SK-N-SH treated with all-trans-retinoic acid at 6 μM for 48 hours (cell line): ENCODE measurements at regions not wholly inside any gene's neighbourhood (a gene's known extent, or its start where the extent isn't known, plus 50 kb on each side); places are given as distances from the start of the nearest gene placed in this dataset.

Experiments used
- ATAC-seq: fragments of 200-7000 bp; cut with Tn5 transposase; 3 replicates; pipeline ENCODE4 v1.9.1; 2020; ENCODE audit warnings: mild to moderate bottlenecking, moderate library complexity
- ARNTL ChIP-seq: fragments of 450-650 bp; formaldehyde crosslinking; IDR thresholded peaks from 2 replicates; pipeline ENCODE4 v1.5.0; 2020; ENCODE audit warnings: low read depth, mild to moderate bottlenecking, moderate library complexity, borderline replicate concordance
- BACH2 ChIP-seq: fragments of 250-450 bp; sonication (Bioruptor Pico); IDR thresholded peaks from 2 replicates; pipeline ENCODE4 v1.9.0; 2021; ENCODE audit warnings: mild to moderate bottlenecking, borderline replicate concordance
- ESRRG ChIP-seq: fragments of 250-450 bp; sonication (Bioruptor Pico); IDR thresholded peaks from 2 replicates; pipeline ENCODE4 v1.6.1; 2021; ENCODE audit warnings: mild to moderate bottlenecking
- GLIS3 ChIP-seq: fragments of 250-450 bp; sonication (Bioruptor Pico); IDR thresholded peaks from 2 replicates; pipeline ENCODE4 v1.5.0; 2020; ENCODE audit warnings: mild to moderate bottlenecking, moderate library complexity
- ISL1 ChIP-seq: fragments of 250-450 bp; sonication (Bioruptor Pico); IDR thresholded peaks from 2 replicates; pipeline ENCODE4 v2.1.2; 2022; ENCODE audit warnings: mild to moderate bottlenecking, moderate library complexity
- PPARA ChIP-seq: fragments of 250-450 bp; sonication (Bioruptor Pico); IDR thresholded peaks from 2 replicates; pipeline ENCODE4 v1.5.0; 2020; ENCODE audit warnings: mild to moderate bottlenecking, borderline replicate concordance
- RARB ChIP-seq: fragments of 250-450 bp; sonication (Bioruptor Pico); IDR thresholded peaks from 2 replicates; pipeline ENCODE4 v1.8.0; 2021; ENCODE audit warnings: mild to moderate bottlenecking, moderate library complexity
- SNAI2 ChIP-seq: fragments of 250-450 bp; sonication (Bioruptor Pico); IDR thresholded peaks from 2 replicates; pipeline ENCODE4 v1.5.0; 2020; ENCODE audit warnings: mild to moderate bottlenecking, moderate library complexity
- TCF4 ChIP-seq: fragments of 250-450 bp; sonication (Bioruptor Pico); IDR thresholded peaks from 2 replicates; pipeline ENCODE4 v1.8.0; 2021; ENCODE audit warnings: mild to moderate bottlenecking, moderate library complexity, borderline replicate concordance
- ZC3H10 ChIP-seq: fragments of 250-450 bp; sonication (Bioruptor Pico); IDR thresholded peaks from 2 replicates; pipeline ENCODE4 v1.5.1; 2021; ENCODE audit warnings: mild to moderate bottlenecking, moderate library complexity
- ZFP3 ChIP-seq: fragments of 250-450 bp; sonication (Bioruptor Pico); IDR thresholded peaks from 2 replicates; pipeline ENCODE4 v1.5.0; 2020; ENCODE audit warnings: mild to moderate bottlenecking, moderate library complexity
- ZFP30 ChIP-seq: fragments of 450-650 bp; formaldehyde crosslinking; IDR thresholded peaks from 2 replicates; pipeline ENCODE4 v1.5.0; 2022; ENCODE audit warnings: mild to moderate bottlenecking, moderate library complexity
- ZNF70 ChIP-seq: fragments of 450-650 bp; formaldehyde crosslinking; IDR thresholded peaks from 2 replicates; pipeline ENCODE4 v1.5.0; 2020; ENCODE audit warnings: mild to moderate bottlenecking, moderate library complexity
- TF ChIP-seq, protein P1 (sequence below): fragments of 250-450 bp; sonication (Bioruptor Pico); IDR thresholded peaks from 2 replicates; pipeline ENCODE4 v1.8.0; 2020; ENCODE audit warnings: mild to moderate bottlenecking, moderate library complexity, borderline replicate concordance
- TF ChIP-seq, protein P2 (sequence below): fragments of 250-450 bp; sonication (Bioruptor Pico); IDR thresholded peaks from 2 replicates; pipeline ENCODE4 v1.5.1; 2021; ENCODE audit warnings: mild to moderate bottlenecking, moderate library complexity
- TF ChIP-seq, protein P3 (sequence below): fragments of 250-450 bp; sonication (Bioruptor Pico); IDR thresholded peaks from 2 replicates; pipeline ENCODE4 v1.5.1; 2020; ENCODE audit warnings: low read depth, mild to moderate bottlenecking, moderate library complexity
- TF ChIP-seq, protein P4 (sequence below): fragments of 250-450 bp; sonication (Bioruptor Pico); IDR thresholded peaks from 2 replicates; pipeline ENCODE4 v1.5.0; 2020; ENCODE audit warnings: mild to moderate bottlenecking, moderate library complexity
- TF ChIP-seq, protein P5 (sequence below): fragments of 250-450 bp; sonication (Bioruptor Pico); IDR thresholded peaks from 2 replicates; pipeline ENCODE4 v1.8.0; 2021; ENCODE audit warnings: low read depth, mild to moderate bottlenecking, moderate library complexity, borderline replicate concordance

DNA sequence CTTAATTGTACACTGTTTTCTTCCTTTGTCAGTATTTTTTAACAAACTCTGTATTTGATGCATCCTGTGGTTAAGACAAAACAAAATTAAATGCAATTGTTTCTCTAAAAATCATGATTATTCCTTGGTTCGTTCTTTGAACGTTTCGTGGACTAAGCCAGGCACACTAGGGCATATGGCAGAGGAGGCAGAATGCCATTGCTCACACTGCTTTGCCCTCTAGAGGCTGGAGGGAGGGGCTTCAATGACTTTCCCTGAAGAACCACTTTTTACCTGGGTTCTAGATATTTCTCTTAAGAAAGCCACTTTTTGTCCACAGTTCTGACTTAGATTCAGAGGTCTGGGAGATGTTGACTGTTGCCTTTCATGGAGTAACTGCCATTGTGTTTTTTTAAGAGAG is 236.2 kb upstream of the ADAMTSL1 start:
- peak; percentile 55 for ATAC-seq
- TF ChIP-seq ARNTL (no peak), GLIS3 (CRISPR knock-in tag) (no peak), ZFP30 (no peak), BACH2 (no peak), PPARA (CRISPR knock-in tag) (no peak), RARB (CRISPR knock-in tag) (no peak), ZC3H10 (no peak), ESRRG (CRISPR knock-in tag) (no peak), SNAI2 (no peak)
- TF ChIP-seq, protein P1, sequence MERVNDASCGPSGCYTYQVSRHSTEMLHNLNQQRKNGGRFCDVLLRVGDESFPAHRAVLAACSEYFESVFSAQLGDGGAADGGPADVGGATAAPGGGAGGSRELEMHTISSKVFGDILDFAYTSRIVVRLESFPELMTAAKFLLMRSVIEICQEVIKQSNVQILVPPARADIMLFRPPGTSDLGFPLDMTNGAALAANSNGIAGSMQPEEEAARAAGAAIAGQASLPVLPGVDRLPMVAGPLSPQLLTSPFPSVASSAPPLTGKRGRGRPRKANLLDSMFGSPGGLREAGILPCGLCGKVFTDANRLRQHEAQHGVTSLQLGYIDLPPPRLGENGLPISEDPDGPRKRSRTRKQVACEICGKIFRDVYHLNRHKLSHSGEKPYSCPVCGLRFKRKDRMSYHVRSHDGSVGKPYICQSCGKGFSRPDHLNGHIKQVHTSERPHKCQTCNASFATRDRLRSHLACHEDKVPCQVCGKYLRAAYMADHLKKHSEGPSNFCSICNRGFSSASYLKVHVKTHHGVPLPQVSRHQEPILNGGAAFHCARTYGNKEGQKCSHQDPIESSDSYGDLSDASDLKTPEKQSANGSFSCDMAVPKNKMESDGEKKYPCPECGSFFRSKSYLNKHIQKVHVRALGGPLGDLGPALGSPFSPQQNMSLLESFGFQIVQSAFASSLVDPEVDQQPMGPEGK (CRISPR knock-in tag): no peak
- TF ChIP-seq, protein P2, sequence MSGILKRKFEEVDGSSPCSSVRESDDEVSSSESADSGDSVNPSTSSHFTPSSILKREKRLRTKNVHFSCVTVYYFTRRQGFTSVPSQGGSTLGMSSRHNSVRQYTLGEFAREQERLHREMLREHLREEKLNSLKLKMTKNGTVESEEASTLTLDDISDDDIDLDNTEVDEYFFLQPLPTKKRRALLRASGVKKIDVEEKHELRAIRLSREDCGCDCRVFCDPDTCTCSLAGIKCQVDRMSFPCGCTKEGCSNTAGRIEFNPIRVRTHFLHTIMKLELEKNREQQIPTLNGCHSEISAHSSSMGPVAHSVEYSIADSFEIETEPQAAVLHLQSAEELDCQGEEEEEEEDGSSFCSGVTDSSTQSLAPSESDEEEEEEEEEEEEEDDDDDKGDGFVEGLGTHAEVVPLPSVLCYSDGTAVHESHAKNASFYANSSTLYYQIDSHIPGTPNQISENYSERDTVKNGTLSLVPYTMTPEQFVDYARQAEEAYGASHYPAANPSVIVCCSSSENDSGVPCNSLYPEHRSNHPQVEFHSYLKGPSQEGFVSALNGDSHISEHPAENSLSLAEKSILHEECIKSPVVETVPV: no peak
- TF ChIP-seq, protein P3, sequence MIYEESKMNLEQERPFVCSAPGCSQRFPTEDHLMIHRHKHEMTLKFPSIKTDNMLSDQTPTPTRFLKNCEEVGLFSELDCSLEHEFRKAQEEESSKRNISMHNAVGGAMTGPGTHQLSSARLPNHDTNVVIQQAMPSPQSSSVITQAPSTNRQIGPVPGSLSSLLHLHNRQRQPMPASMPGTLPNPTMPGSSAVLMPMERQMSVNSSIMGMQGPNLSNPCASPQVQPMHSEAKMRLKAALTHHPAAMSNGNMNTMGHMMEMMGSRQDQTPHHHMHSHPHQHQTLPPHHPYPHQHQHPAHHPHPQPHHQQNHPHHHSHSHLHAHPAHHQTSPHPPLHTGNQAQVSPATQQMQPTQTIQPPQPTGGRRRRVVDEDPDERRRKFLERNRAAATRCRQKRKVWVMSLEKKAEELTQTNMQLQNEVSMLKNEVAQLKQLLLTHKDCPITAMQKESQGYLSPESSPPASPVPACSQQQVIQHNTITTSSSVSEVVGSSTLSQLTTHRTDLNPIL: no peak
- TF ChIP-seq, protein P4, sequence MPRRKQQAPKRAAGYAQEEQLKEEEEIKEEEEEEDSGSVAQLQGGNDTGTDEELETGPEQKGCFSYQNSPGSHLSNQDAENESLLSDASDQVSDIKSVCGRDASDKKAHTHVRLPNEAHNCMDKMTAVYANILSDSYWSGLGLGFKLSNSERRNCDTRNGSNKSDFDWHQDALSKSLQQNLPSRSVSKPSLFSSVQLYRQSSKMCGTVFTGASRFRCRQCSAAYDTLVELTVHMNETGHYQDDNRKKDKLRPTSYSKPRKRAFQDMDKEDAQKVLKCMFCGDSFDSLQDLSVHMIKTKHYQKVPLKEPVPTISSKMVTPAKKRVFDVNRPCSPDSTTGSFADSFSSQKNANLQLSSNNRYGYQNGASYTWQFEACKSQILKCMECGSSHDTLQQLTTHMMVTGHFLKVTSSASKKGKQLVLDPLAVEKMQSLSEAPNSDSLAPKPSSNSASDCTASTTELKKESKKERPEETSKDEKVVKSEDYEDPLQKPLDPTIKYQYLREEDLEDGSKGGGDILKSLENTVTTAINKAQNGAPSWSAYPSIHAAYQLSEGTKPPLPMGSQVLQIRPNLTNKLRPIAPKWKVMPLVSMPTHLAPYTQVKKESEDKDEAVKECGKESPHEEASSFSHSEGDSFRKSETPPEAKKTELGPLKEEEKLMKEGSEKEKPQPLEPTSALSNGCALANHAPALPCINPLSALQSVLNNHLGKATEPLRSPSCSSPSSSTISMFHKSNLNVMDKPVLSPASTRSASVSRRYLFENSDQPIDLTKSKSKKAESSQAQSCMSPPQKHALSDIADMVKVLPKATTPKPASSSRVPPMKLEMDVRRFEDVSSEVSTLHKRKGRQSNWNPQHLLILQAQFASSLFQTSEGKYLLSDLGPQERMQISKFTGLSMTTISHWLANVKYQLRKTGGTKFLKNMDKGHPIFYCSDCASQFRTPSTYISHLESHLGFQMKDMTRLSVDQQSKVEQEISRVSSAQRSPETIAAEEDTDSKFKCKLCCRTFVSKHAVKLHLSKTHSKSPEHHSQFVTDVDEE (CRISPR knock-in tag): no peak
- TF ChIP-seq, all 23 proteins: peak for 0

DNA sequence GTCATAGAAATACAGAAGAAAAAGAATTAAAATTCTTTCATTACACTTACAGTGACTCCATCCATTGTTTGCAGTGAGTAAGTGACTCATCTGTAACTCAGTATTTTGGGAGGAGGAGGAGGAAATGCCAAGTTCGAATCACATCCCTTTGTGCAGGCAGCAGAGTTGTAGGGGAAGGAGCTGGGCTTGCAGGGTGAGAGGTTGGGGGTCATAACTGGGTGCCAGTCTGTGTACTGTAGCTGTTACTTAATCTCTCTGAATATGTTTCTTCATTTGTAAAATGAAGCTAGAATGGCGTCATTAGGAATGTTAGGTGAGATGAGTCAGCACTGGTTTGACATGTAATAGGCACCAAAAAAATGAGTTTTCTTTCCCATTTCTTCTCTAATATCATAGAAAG is 235.7 kb upstream of the ADAMTSL1 start:
- ATAC-seq: peak; percentile 87
- TF ChIP-seq, protein P5, sequence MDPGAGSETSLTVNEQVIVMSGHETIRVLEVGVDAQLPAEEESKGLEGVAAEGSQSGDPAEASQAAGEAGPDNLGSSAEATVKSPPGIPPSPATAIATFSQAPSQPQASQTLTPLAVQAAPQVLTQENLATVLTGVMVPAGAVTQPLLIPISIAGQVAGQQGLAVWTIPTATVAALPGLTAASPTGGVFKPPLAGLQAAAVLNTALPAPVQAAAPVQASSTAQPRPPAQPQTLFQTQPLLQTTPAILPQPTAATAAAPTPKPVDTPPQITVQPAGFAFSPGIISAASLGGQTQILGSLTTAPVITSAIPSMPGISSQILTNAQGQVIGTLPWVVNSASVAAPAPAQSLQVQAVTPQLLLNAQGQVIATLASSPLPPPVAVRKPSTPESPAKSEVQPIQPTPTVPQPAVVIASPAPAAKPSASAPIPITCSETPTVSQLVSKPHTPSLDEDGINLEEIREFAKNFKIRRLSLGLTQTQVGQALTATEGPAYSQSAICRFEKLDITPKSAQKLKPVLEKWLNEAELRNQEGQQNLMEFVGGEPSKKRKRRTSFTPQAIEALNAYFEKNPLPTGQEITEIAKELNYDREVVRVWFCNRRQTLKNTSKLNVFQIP: no peak
- no peak for TF ChIP-seq ISL1 (CRISPR knock-in tag)
- no peak for TF ChIP-seq ZFP30
- TF ChIP-seq BACH2: no peak
- no peak for TF ChIP-seq ZNF70
- TF ChIP-seq, protein P2: no peak
- TF ChIP-seq, all 23 proteins: peak for 0

DNA sequence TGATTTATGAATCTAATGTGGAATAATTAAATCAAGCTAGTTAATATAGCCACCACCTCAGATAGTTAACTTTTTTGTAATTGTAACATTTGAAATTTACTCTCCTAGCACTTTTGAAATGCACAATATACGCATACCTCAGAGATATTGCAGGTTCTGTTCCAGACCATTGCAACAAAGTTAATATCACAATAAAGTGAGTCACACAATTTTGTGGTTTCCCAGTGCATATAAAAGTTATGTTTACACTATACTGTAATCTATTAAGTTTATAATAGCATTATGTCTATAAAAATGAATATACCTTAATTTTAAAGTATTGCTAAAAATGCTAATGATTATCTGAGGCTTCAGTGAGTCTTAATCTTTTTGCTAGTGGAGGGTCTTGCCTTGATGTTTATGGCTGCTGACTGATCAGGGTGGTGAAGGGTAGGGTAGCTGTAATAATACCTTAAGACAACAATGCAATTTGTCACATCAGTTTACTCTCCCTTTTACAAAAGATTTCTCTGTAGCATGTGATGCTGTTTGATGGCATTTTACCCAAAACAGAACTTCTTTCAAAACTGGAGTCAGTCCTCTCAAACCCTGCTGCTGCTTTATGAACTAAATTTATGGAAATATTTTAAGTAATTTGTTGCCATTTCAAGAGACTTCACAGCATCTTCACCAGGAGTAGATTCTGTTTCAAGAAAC is 235.1 kb upstream of the ADAMTSL1 start:
- TF ChIP-seq ZC3H10 (no peak), GLIS3 (CRISPR knock-in tag) (no peak), PPARA (CRISPR knock-in tag) (no peak), ISL1 (CRISPR knock-in tag) (no peak), TCF4 (no peak), ZFP3 (CRISPR knock-in tag) (no peak), SNAI2 (no peak)
- TF ChIP-seq, protein P1 (CRISPR knock-in tag): no peak
- TF ChIP-seq, protein P5: no peak
- TF ChIP-seq, protein P2: no peak
- TF ChIP-seq, all 23 proteins: peak for 0
- peak; percentile 72 for ATAC-seq
